ENCODE measurements at regions not wholly inside any gene's neighbourhood (a gene's known extent, or its start where the extent isn't known, plus 50 kb on each side); places are given as distances from the start of the nearest gene placed in this dataset.

- no peak for DNase-seq
Observed at GRCh38 chr2:226680719-226681118, 118.9 kb downstream of the IRS1 start.

GRCh38 chr2:226679389-226680065, 120.1 kb downstream of the IRS1 start:
- DNase-seq: no peak

GRCh38 chr2:226678422-226678821, 121.2 kb downstream of the IRS1 start:
- DNase-seq: no peak

GRCh38 chr2:226677080-226677479, 122.5 kb downstream of the IRS1 start:
- DNase-seq: no peak

GRCh38 chr2:226676618-226677017, 123.0 kb downstream of the IRS1 start:
- no peak for DNase-seq

GRCh38 chr2:226674123-226674522, 125.5 kb downstream of the IRS1 start:
- no peak for DNase-seq

GRCh38 chr2:226673314-226673723, 126.3 kb downstream of the IRS1 start:
- no peak for DNase-seq

GRCh38 chr2:226671141-226671676, 128.4 kb downstream of the IRS1 start:
- no peak for DNase-seq

GRCh38 chr2:226669905-226670304, 129.7 kb downstream of the IRS1 start:
- no peak for DNase-seq

GRCh38 chr2:226669249-226669648, 130.4 kb downstream of the IRS1 start:
- no peak for DNase-seq

GRCh38 chr2:226667736-226668135, 131.9 kb downstream of the IRS1 start:
- DNase-seq: no peak

- DNase-seq: no peak
Observed at GRCh38 chr2:226665306-226665831, 134.3 kb downstream of the IRS1 start.

GRCh38 chr2:226664661-226665060, 135.0 kb downstream of the IRS1 start:
- no peak for DNase-seq

- DNase-seq: no peak
Observed at GRCh38 chr2:226664140-226664539, 135.5 kb downstream of the IRS1 start.

- no peak for DNase-seq
Observed at GRCh38 chr2:226661789-226662545, 137.7 kb downstream of the IRS1 start.

GRCh38 chr2:226660526-226660925, 139.1 kb downstream of the IRS1 start:
- no peak for DNase-seq

GRCh38 chr2:226660124-226660523, 139.5 kb downstream of the IRS1 start:
- no peak for DNase-seq

GRCh38 chr2:226659410-226659809, 140.2 kb downstream of the IRS1 start:
- DNase-seq: no peak

GRCh38 chr2:226658555-226658954, 141.1 kb downstream of the IRS1 start:
- no peak for DNase-seq

- no peak for DNase-seq
Observed at GRCh38 chr2:226657340-226658053, 142.1 kb downstream of the IRS1 start.

- no peak for DNase-seq
Observed at GRCh38 chr2:226656367-226656766, 143.3 kb downstream of the IRS1 start.

- no peak for DNase-seq
Observed at GRCh38 chr2:226655871-226656270, 143.7 kb downstream of the IRS1 start.
